ENCODE measurements at regions not wholly inside any gene's neighbourhood (a gene's known extent, or its start where the extent isn't known, plus 50 kb on each side); places are given as distances from the start of the nearest gene placed in this dataset.
"Not testable (repeated sequence)": the region's sequence is repeated elsewhere in the genome, so short reads cannot be mapped to it uniquely, and the experiment has no call there.

DNA sequence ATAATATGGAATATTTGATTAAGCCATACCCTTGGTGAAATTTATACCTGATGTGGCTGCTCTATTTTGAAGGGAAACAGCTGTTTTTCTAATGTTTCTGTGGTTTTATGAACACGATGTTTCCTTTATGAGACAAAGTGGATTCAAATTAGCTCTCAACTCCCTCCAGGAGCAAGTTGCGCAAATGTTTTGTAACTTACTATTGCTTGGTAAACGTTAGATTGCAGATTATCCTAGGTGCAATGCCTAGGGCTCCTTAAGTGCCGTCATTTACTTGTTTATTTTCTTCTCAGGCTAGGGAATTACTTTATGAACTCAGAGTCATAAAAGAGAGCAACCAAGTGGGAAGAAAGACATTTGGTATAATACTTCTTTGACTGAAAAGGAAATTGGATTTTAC is 763.1 kb downstream of the TAF11L14 start:
- Histone ChIP-seq H3K4me2 (ENCODE audit: extremely low read depth, insufficient read depth, low read length) (no peak overlapping the region), H4K20me1 (ENCODE audit: control insufficient read depth, extremely low read depth, insufficient read depth, low read length) (no peaks in the 10 kb centered on the region), H3K9ac (ENCODE audit: insufficient read depth, low read length) (no peak overlapping the region), H3K27me3 (ENCODE audit: control insufficient read depth, insufficient read depth, low read length) (no peaks in the 10 kb centered on the region), H3K4me3 (replicated peaks in 1 of 4; ENCODE audit: control extremely low read depth in 1 of 4, insufficient read depth in 1 of 4, low read depth in 3 of 4, low read length in 4 of 4) (no peak overlapping the region), H3K36me3 (ENCODE audit: control insufficient read depth, insufficient read depth, low read length) (no peaks in the 10 kb centered on the region), H3K9me3 (ENCODE audit: control insufficient read depth, insufficient read depth, low read depth, low read length) (no peaks in the 10 kb centered on the region), H3K27ac (ENCODE audit: insufficient read depth, low read length) (no peak overlapping the region), H3K79me2 (ENCODE audit: control insufficient read depth, insufficient read depth, low read length) (no peaks in the 10 kb centered on the region), H2AFZ (ENCODE audit: low read length) (no peak overlapping the region), H3K4me1 (ENCODE audit: control insufficient read depth, extremely low read depth, insufficient read depth, low read length) (no peaks in the 10 kb centered on the region)
- TF ChIP-seq, protein P1, sequence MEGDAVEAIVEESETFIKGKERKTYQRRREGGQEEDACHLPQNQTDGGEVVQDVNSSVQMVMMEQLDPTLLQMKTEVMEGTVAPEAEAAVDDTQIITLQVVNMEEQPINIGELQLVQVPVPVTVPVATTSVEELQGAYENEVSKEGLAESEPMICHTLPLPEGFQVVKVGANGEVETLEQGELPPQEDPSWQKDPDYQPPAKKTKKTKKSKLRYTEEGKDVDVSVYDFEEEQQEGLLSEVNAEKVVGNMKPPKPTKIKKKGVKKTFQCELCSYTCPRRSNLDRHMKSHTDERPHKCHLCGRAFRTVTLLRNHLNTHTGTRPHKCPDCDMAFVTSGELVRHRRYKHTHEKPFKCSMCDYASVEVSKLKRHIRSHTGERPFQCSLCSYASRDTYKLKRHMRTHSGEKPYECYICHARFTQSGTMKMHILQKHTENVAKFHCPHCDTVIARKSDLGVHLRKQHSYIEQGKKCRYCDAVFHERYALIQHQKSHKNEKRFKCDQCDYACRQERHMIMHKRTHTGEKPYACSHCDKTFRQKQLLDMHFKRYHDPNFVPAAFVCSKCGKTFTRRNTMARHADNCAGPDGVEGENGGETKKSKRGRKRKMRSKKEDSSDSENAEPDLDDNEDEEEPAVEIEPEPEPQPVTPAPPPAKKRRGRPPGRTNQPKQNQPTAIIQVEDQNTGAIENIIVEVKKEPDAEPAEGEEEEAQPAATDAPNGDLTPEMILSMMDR (conservative IDR thresholded peaks at IDR 0.05 in 1 of 2, IDR thresholded peaks at IDR 0.05 in 1 of 2; ENCODE audit: low read depth in 1 of 2, low read length in 2 of 2) = no peak
- TF ChIP-seq EZH2 (IDR thresholded peaks at IDR 0.05; ENCODE audit: low read length, missing control alignments) = no peak
- no peak for DNase-seq (ENCODE audit: low read depth in 2 of 2)

DNA sequence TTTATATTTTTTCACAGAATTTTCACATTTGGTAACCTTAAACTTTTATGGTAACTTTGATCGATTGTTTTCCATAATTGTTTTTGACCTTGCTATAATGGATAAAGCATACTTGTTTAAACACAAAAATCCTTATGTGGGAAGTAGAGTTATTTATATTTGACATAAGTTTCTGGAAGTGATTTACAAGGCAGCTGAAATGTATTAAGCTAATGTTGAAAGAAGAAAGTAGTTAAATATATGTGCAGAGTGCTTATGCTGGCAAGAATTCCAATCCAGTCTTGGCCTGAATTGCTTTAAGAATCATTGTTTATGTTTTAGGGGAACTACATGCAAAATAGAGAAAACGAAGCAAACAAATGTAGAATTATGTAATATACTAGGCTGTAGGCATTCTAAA is 763.6 kb downstream of the TAF11L14 start:
- Histone ChIP-seq H3K79me2 (ENCODE audit: control insufficient read depth, insufficient read depth, low read length) (no peaks in the 10 kb centered on the region), H3K4me3 (replicated peaks in 1 of 4; ENCODE audit: control extremely low read depth in 1 of 4, insufficient read depth in 1 of 4, low read depth in 3 of 4, low read length in 4 of 4) (no peak overlapping the region)

DNA sequence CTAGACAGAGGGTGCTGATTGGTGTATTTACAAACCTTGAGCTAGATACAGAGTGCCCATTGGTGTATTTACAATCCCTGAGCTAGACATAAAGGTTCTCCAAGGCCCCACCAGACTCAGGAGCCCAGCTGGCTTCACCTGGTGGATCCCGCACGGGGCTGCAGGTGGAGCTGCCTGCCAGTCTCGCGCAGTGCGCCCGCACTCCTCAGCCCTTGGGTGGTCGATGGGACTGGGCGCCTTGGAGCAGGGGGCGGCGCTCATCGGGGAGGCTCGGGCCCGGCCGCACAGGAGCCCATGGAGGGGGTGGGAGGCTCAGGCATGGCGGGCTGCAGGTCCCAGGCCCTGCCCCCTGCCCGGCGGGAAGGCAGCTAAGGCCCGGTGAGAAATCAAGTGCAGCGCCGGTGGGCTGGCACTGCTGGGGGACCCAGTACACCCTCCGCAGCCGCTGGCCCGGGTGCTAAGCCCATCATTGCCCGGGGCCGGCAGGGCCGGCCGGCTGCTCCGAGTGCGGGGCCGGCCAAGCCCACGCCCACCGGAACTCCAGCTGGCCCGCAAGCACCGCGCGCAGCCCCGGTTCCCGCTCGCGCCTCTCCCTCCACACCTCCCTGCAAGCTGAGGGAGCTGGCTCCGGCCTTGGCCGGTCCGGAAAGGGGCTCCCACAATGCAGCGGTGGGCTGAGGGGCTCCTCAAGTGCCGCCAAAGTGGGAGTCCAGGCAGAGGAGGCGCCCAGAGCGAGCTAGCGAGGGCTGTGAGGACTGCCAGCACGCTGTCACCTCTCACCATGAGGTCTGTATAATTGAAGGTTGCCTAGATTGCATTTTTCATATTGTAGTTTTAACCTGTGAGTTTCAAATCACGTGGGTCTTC is 765.4 kb downstream of the TAF11L14 start:
- H2AFZ ChIP-seq (ENCODE audit: low read length); H4K20me1 ChIP-seq (ENCODE audit: control insufficient read depth, extremely low read depth, insufficient read depth, low read length); H3K27ac ChIP-seq (ENCODE audit: insufficient read depth, low read length); H3K9me3 ChIP-seq (ENCODE audit: control insufficient read depth, insufficient read depth, low read depth, low read length); H3K4me1 ChIP-seq (ENCODE audit: control insufficient read depth, extremely low read depth, insufficient read depth, low read length); H3K4me3 ChIP-seq (replicated peaks in 1 of 4; ENCODE audit: control extremely low read depth in 1 of 4, insufficient read depth in 1 of 4, low read depth in 3 of 4, low read length in 4 of 4); H3K27me3 ChIP-seq (ENCODE audit: control insufficient read depth, insufficient read depth, low read length); H3K4me2 ChIP-seq (ENCODE audit: extremely low read depth, insufficient read depth, low read length); H3K79me2 ChIP-seq (ENCODE audit: control insufficient read depth, insufficient read depth, low read length); H3K9ac ChIP-seq (ENCODE audit: insufficient read depth, low read length); H3K36me3 ChIP-seq (ENCODE audit: control insufficient read depth, insufficient read depth, low read length); DNase-seq (ENCODE audit: low read depth in 2 of 2): not testable (repeated sequence)

More for the DNA sequence above, 763.6 kb downstream of the TAF11L14 start:
- Histone ChIP-seq H3K4me1 (ENCODE audit: control insufficient read depth, extremely low read depth, insufficient read depth, low read length) (no peaks in the 10 kb centered on the region), H4K20me1 (ENCODE audit: control insufficient read depth, extremely low read depth, insufficient read depth, low read length) (no peaks in the 10 kb centered on the region), H3K9me3 (ENCODE audit: control insufficient read depth, insufficient read depth, low read depth, low read length) (no peaks in the 10 kb centered on the region), H2AFZ (ENCODE audit: low read length) (no peak overlapping the region), H3K27me3 (ENCODE audit: control insufficient read depth, insufficient read depth, low read length) (no peaks in the 10 kb centered on the region), H3K36me3 (ENCODE audit: control insufficient read depth, insufficient read depth, low read length) (no peaks in the 10 kb centered on the region), H3K4me2 (ENCODE audit: extremely low read depth, insufficient read depth, low read length) (no peak overlapping the region), H3K27ac (ENCODE audit: insufficient read depth, low read length) (no peak overlapping the region), H3K9ac (ENCODE audit: insufficient read depth, low read length) (no peak overlapping the region)
- DNase-seq (ENCODE audit: low read depth in 2 of 2) = no peak
- TF ChIP-seq, protein P1 (conservative IDR thresholded peaks at IDR 0.05 in 1 of 2, IDR thresholded peaks at IDR 0.05 in 1 of 2; ENCODE audit: low read depth in 1 of 2, low read length in 2 of 2) = no peak
- TF ChIP-seq EZH2 (IDR thresholded peaks at IDR 0.05; ENCODE audit: low read length, missing control alignments) = no peak
